ENCODE measurements at regions not wholly inside any gene's neighbourhood (a gene's known extent, or its start where the extent isn't known, plus 50 kb on each side); places are given as distances from the start of the nearest gene placed in this dataset.

- TF ChIP-seq NFIC (IDR thresholded peaks at IDR 0.05; ENCODE audit: borderline replicate concordance), result no peak
- TF ChIP-seq GABPA (IDR thresholded peaks at IDR 0.05; ENCODE audit: low read depth), result no peak
- TF ChIP-seq CTCF (IDR thresholded peaks at IDR 0.05), result no peak
- no peak for TF ChIP-seq REST (IDR thresholded peaks at IDR 0.05; ENCODE audit: low read depth, low read length)
- TF ChIP-seq FOXM1 (IDR thresholded peaks at IDR 0.05; ENCODE audit: low read depth), result no peak
- no peak for TF ChIP-seq YY1 (IDR thresholded peaks at IDR 0.05; ENCODE audit: low read depth)
- no peak for TF ChIP-seq MEF2A (IDR thresholded peaks at IDR 0.05; ENCODE audit: borderline replicate concordance, low read depth)
Observed at GRCh38 chr7:32258265-32258664, 188.1 kb upstream of the PDE1C start.

Measured in SK-N-SH (cell line).